ENCODE measurements at regions not wholly inside any gene's neighbourhood (a gene's known extent, or its start where the extent isn't known, plus 50 kb on each side); places are given as distances from the start of the nearest gene placed in this dataset.

- Mint-ChIP-seq H3K36me3 (no peaks in the 10 kb centered on the region), H3K27ac (no peak overlapping the region), H3K4me1 (peaks cover 16% of the 10 kb centered on the region), H3K27me3 (ENCODE audit: low read depth in 3 of 3) (peaks cover 9 to 24% (median 19%) of the 10 kb centered on the region in 3 donors), H3K9me3 (peaks cover 0 to 2% (median 0%) of the 10 kb centered on the region in 7 donors), H3K4me3 (peak overlapping the region in 1 of 2 donors; percentile 17)
- Histone ChIP-seq H3K27ac (ENCODE audit: low read depth in 1 of 2, low read length in 2 of 2) (no peak overlapping the region), H3K4me2 (replicated peaks; ENCODE audit: extremely low read depth, low read length, poor library complexity, severe bottlenecking) (no peak overlapping the region), H4K20me1 (ENCODE audit: insufficient read depth, low read length) (no peaks in the 10 kb centered on the region), H2AFZ (ENCODE audit: insufficient read depth, low read depth, low read length, poor library complexity, severe bottlenecking) (no peak overlapping the region), H3K79me2 (ENCODE audit: insufficient read depth, low read length) (no peaks in the 10 kb centered on the region), H3K4me3 (replicated peaks in 1 of 3; ENCODE audit: low read depth in 2 of 3, low read length in 3 of 3) (no peak overlapping the region), H3K36me3 (replicated peaks in 1 of 2; ENCODE audit: control insufficient read depth in 1 of 2, insufficient read depth in 2 of 2, low read length in 2 of 2) (no peaks in the 10 kb centered on the region), H3K27me3 (ENCODE audit: control insufficient read depth in 2 of 2, insufficient read depth in 2 of 2, low read length in 2 of 2) (peaks cover 0 to 17% of the 10 kb centered on the region in 2 donors), H3K9ac (ENCODE audit: insufficient read depth, low read length, poor library complexity, severe bottlenecking) (no peak overlapping the region), H3K9me3 (replicated peaks in 1 of 2; ENCODE audit: control insufficient read depth in 1 of 2, insufficient read depth in 1 of 2, low read length in 2 of 2) (no peaks in the 10 kb centered on the region), H3K4me1 (ENCODE audit: control insufficient read depth in 1 of 2, insufficient read depth in 2 of 2, low read length in 2 of 2) (peaks cover 6% of the 10 kb centered on the region in 2 donors)
- TF ChIP-seq, protein P1, sequence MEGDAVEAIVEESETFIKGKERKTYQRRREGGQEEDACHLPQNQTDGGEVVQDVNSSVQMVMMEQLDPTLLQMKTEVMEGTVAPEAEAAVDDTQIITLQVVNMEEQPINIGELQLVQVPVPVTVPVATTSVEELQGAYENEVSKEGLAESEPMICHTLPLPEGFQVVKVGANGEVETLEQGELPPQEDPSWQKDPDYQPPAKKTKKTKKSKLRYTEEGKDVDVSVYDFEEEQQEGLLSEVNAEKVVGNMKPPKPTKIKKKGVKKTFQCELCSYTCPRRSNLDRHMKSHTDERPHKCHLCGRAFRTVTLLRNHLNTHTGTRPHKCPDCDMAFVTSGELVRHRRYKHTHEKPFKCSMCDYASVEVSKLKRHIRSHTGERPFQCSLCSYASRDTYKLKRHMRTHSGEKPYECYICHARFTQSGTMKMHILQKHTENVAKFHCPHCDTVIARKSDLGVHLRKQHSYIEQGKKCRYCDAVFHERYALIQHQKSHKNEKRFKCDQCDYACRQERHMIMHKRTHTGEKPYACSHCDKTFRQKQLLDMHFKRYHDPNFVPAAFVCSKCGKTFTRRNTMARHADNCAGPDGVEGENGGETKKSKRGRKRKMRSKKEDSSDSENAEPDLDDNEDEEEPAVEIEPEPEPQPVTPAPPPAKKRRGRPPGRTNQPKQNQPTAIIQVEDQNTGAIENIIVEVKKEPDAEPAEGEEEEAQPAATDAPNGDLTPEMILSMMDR (IDR thresholded peaks at IDR 0.05) = no peak
- no CpG with 5 or more reads among the region's 4 CpGs for WGBS (ENCODE audit: insufficient coverage)
- intact Hi-C loops (cut with micrococcal nuclease) = no loop called here
- no peak for DNase-seq
These were observed 474.2 kb downstream of the GADD45G start for GRCh38 chr9:90078988-90079421.

- WGBS (ENCODE audit: insufficient coverage) = 96% methylated on average over 3 of the region's 4 CpGs
These were observed 480.8 kb downstream of the GADD45G start for GRCh38 chr9:90085633-90086032.

More at GRCh38 chr9:90085633-90086032, 480.8 kb downstream of the GADD45G start:
- H3K27ac Mint-ChIP-seq = peak overlapping the region in 6 of 7 donors; percentile 26 to 85 (median 64)
- Histone ChIP-seq H3K4me1 (ENCODE audit: control insufficient read depth in 1 of 2, insufficient read depth in 2 of 2, low read length in 2 of 2) (peaks cover 35 to 42% of the 10 kb centered on the region in 2 donors), H3K4me2 (replicated peaks; ENCODE audit: extremely low read depth, low read length, poor library complexity, severe bottlenecking) (peak overlapping the region; percentile 12), H3K9ac (ENCODE audit: insufficient read depth, low read length, poor library complexity, severe bottlenecking) (no peak overlapping the region), H3K79me2 (ENCODE audit: insufficient read depth, low read length) (no peaks in the 10 kb centered on the region), H3K4me3 (replicated peaks in 1 of 3; ENCODE audit: low read depth in 2 of 3, low read length in 3 of 3) (no peak overlapping the region), H3K36me3 (replicated peaks in 1 of 2; ENCODE audit: control insufficient read depth in 1 of 2, insufficient read depth in 2 of 2, low read length in 2 of 2) (no peaks in the 10 kb centered on the region), H3K27ac (ENCODE audit: low read depth in 1 of 2, low read length in 2 of 2) (peak overlapping the region in 1 of 2 donors; percentile 70), H2AFZ (ENCODE audit: insufficient read depth, low read depth, low read length, poor library complexity, severe bottlenecking) (peak overlapping the region; percentile 60), H4K20me1 (ENCODE audit: insufficient read depth, low read length) (no peaks in the 10 kb centered on the region), H3K27me3 (ENCODE audit: control insufficient read depth in 2 of 2, insufficient read depth in 2 of 2, low read length in 2 of 2) (no peaks in the 10 kb centered on the region), H3K9me3 (replicated peaks in 1 of 2; ENCODE audit: control insufficient read depth in 1 of 2, insufficient read depth in 1 of 2, low read length in 2 of 2) (no peaks in the 10 kb centered on the region)
- H3K9me3 Mint-ChIP-seq = no peaks in the 10 kb centered on the region
- peaks cover 0 to 2% of the 10 kb centered on the region in 2 donors for H3K36me3 Mint-ChIP-seq
- H3K4me1 Mint-ChIP-seq = peaks cover 44% of the 10 kb centered on the region
- TF ChIP-seq, protein P1 (IDR thresholded peaks at IDR 0.05) = no peak
- H3K4me3 Mint-ChIP-seq = no peak overlapping the region
- no peak for DNase-seq
- intact Hi-C loops (cut with micrococcal nuclease) = no loop called here
- H3K27me3 Mint-ChIP-seq (ENCODE audit: low read depth in 3 of 3) = peaks cover 5 to 10% (median 6%) of the 10 kb centered on the region in 3 donors
